ENCODE measurements at regions not wholly inside any gene's neighbourhood (a gene's known extent, or its start where the extent isn't known, plus 50 kb on each side); places are given as distances from the start of the nearest gene placed in this dataset.
"Not testable (repeated sequence)": the region's sequence is repeated elsewhere in the genome, so short reads cannot be mapped to it uniquely, and the experiment has no call there.

- Histone ChIP-seq H3K27me3 (replicated peaks; ENCODE audit: control insufficient read depth, insufficient read depth, low read length) (no peaks in the 10 kb centered on the region), H3K36me3 (ENCODE audit: control insufficient read depth, insufficient read depth, low read length) (no peaks in the 10 kb centered on the region), H3K4me3 (ENCODE audit: low read depth, low read length) (no peak overlapping the region), H3K9me3 (no peaks in the 10 kb centered on the region), H3K4me1 (no peaks in the 10 kb centered on the region)
- Mint-ChIP-seq H3K9me3 (ENCODE audit: unreplicated experiment) (peaks cover 5% of the 10 kb centered on the region), H3K27ac (ENCODE audit: unreplicated experiment) (no peak overlapping the region), H3K4me3 (ENCODE audit: unreplicated experiment) (no peak overlapping the region), H3K36me3 (ENCODE audit: insufficient read depth, unreplicated experiment) (no peaks in the 10 kb centered on the region), H3K4me1 (ENCODE audit: low read depth, unreplicated experiment) (no peaks in the 10 kb centered on the region), H3K27me3 (ENCODE audit: insufficient read depth, unreplicated experiment) (peaks cover 8% of the 10 kb centered on the region)
- no TSS peak for BruUV-seq (replicated peaks)
- TF ChIP-seq CTCF (IDR thresholded peaks at IDR 0.05; ENCODE audit: insufficient read depth in 1 of 2, low read depth in 1 of 2, low read length in 1 of 2, severe bottlenecking in 1 of 2, unreplicated experiment in 1 of 2): no peak
- ChIA-PET POLR2A (no interaction called here), CTCF (no interaction called here)
- intact Hi-C loops (cut with micrococcal nuclease; ENCODE audit: unreplicated experiment): no loop called here
- DNase-seq: no peak
Observed at GRCh38 chr17:33955461-33955860, 299.6 kb upstream of the CCL2 start.

GRCh38 chr17:33959098-33959497 lies 296.0 kb upstream of the CCL2 start:
- H3K36me3 ChIP-seq (ENCODE audit: control insufficient read depth, insufficient read depth, low read length); H3K9me3 Mint-ChIP-seq (ENCODE audit: unreplicated experiment); CTCF ChIA-PET; H3K4me1 Mint-ChIP-seq (ENCODE audit: low read depth, unreplicated experiment); H3K27ac Mint-ChIP-seq (ENCODE audit: unreplicated experiment); intact Hi-C loops (cut with micrococcal nuclease; ENCODE audit: unreplicated experiment); POLR2A ChIA-PET; BruUV-seq (replicated peaks); H3K27me3 ChIP-seq (replicated peaks; ENCODE audit: control insufficient read depth, insufficient read depth, low read length); H3K4me3 ChIP-seq (ENCODE audit: low read depth, low read length); H3K4me1 ChIP-seq; DNase-seq; H3K36me3 Mint-ChIP-seq (ENCODE audit: insufficient read depth, unreplicated experiment); H3K4me3 Mint-ChIP-seq (ENCODE audit: unreplicated experiment); H3K9me3 ChIP-seq: not testable (repeated sequence)
- peaks cover 12% of the 10 kb centered on the region for H3K27me3 Mint-ChIP-seq (ENCODE audit: insufficient read depth, unreplicated experiment)

GRCh38 chr17:33962857-33963655 lies 292.0 kb upstream of the CCL2 start:
- peaks cover 18% of the 10 kb centered on the region for H3K27me3 Mint-ChIP-seq (ENCODE audit: insufficient read depth, unreplicated experiment)
- no peaks in the 10 kb centered on the region for H3K36me3 ChIP-seq (ENCODE audit: control insufficient read depth, insufficient read depth, low read length)
- no peak overlapping the region for H3K27ac Mint-ChIP-seq (ENCODE audit: unreplicated experiment)
- intact Hi-C loops (cut with micrococcal nuclease; ENCODE audit: unreplicated experiment): loop anchor here (10.0 kb wide), 1 partner anchor 182 kb away; no protein-coding TSS in a partner anchor
- H3K36me3 Mint-ChIP-seq (ENCODE audit: insufficient read depth, unreplicated experiment): no peaks in the 10 kb centered on the region
- H3K9me3 Mint-ChIP-seq (ENCODE audit: unreplicated experiment): peaks cover 7% of the 10 kb centered on the region
- H3K9me3 ChIP-seq: no peaks in the 10 kb centered on the region
- no peak for DNase-seq
- no peaks in the 10 kb centered on the region for H3K27me3 ChIP-seq (replicated peaks; ENCODE audit: control insufficient read depth, insufficient read depth, low read length)
- ChIA-PET CTCF (no interaction called here), POLR2A (no interaction called here)
- no TSS peak for BruUV-seq (replicated peaks)
- no peaks in the 10 kb centered on the region for H3K4me1 ChIP-seq
- no peak for TF ChIP-seq CTCF (IDR thresholded peaks at IDR 0.05; ENCODE audit: insufficient read depth in 1 of 2, low read depth in 1 of 2, low read length in 1 of 2, severe bottlenecking in 1 of 2, unreplicated experiment in 1 of 2)
- no peaks in the 10 kb centered on the region for H3K4me1 Mint-ChIP-seq (ENCODE audit: low read depth, unreplicated experiment)
- no peak overlapping the region for H3K4me3 ChIP-seq (ENCODE audit: low read depth, low read length)
- no peak overlapping the region for H3K4me3 Mint-ChIP-seq (ENCODE audit: unreplicated experiment)
